Thoracic aorta (tissue), 2 donors: ENCODE measurements at regions not wholly inside any gene's neighbourhood (a gene's known extent, or its start where the extent isn't known, plus 50 kb on each side); places are given as distances from the start of the nearest gene placed in this dataset.

Experiments
- ATAC-seq: fragments of 150-250 bp; one replicate; pipeline ENCODE4 v1.8.0; 2017; ENCODE audit warnings: low read depth; ENCODE audit not compliant: insufficient number of reproducible peaks, low FRiP score
- DNase-seq: peaks from one replicate; pipeline ENCODE4 v3.0.0-alpha.2; 2020; ENCODE audit warnings: low spot score
- H3K27ac ChIP-seq, 2 donors: fragments of 200-600 bp; sonication (generic); 1 replicate in 1 of 2; 2 replicates in 1 of 2; pipeline ENCODE4 v1.5.1; 2016; ENCODE audit warnings: mild to moderate bottlenecking in 2 of 2, moderate library complexity in 2 of 2
- H3K27me3 ChIP-seq: fragments of 200-600 bp; sonication (generic); replicated peaks from 2 replicates; pipeline ENCODE4 v1.6.0; 2016; ENCODE audit warnings: mild to moderate bottlenecking; ENCODE audit not compliant: insufficient read depth
- H3K36me3 ChIP-seq: fragments of 200-600 bp; sonication (generic); one replicate; pipeline ENCODE4 v1.5.1; 2016
- H3K4me1 ChIP-seq, 2 donors: fragments of 200-600 bp; sonication (generic); 1 replicate in 1 of 2; 2 replicates in 1 of 2; pipeline versions ENCODE4 v1.5.1 to v1.6.0; 2016; ENCODE audit warnings: low read depth in 2 of 2, mild to moderate bottlenecking in 1 of 2; ENCODE audit not compliant: control insufficient read depth in 1 of 2
- H3K4me3 ChIP-seq: fragments of 200-600 bp; sonication (generic); 2 replicates; pipeline ENCODE4 v1.5.1; 2016; ENCODE audit warnings: mild to moderate bottlenecking
- H3K9me3 ChIP-seq: fragments of 200-600 bp; sonication (generic); 2 replicates; pipeline ENCODE4 v1.5.1; 2016
- TF ChIP-seq, protein P1 (sequence below): fragments of 200-600 bp; sonication (generic); IDR thresholded peaks from one replicate; pipeline ENCODE4 v1.5.1; 2019; ENCODE audit warnings: antibody characterized with exemption

DNA sequence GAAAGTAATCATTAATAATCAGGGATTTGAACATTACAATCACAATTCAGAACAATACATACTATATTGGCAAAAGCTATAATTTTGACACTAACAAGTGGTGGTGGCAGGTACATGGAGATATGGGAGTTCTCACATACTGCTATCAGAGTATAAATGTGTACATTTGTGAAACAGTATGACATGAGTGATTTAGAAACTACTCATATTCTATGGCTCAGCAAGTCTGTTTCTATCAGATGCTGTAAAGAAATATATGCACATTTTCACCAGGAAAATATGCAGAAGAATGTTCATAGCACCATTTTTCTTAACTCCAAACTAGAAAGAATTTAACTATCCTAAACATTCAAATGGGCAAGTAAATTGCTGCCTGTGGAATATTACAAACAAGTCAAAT lies 620.0 kb downstream of the SH2D4B start:
- H3K4me3 ChIP-seq, result no peak overlapping the region
- DNase-seq (no peak), ATAC-seq (no peak)
- H3K36me3 ChIP-seq, result no peaks in the 10 kb centered on the region
- no peaks in the 10 kb centered on the region for H3K27me3 ChIP-seq
- no peak overlapping the region for H3K27ac ChIP-seq
- no peaks in the 10 kb centered on the region for H3K9me3 ChIP-seq
- TF ChIP-seq, protein P1, sequence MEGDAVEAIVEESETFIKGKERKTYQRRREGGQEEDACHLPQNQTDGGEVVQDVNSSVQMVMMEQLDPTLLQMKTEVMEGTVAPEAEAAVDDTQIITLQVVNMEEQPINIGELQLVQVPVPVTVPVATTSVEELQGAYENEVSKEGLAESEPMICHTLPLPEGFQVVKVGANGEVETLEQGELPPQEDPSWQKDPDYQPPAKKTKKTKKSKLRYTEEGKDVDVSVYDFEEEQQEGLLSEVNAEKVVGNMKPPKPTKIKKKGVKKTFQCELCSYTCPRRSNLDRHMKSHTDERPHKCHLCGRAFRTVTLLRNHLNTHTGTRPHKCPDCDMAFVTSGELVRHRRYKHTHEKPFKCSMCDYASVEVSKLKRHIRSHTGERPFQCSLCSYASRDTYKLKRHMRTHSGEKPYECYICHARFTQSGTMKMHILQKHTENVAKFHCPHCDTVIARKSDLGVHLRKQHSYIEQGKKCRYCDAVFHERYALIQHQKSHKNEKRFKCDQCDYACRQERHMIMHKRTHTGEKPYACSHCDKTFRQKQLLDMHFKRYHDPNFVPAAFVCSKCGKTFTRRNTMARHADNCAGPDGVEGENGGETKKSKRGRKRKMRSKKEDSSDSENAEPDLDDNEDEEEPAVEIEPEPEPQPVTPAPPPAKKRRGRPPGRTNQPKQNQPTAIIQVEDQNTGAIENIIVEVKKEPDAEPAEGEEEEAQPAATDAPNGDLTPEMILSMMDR, result no peak
- no peaks in the 10 kb centered on the region for H3K4me1 ChIP-seq

DNA sequence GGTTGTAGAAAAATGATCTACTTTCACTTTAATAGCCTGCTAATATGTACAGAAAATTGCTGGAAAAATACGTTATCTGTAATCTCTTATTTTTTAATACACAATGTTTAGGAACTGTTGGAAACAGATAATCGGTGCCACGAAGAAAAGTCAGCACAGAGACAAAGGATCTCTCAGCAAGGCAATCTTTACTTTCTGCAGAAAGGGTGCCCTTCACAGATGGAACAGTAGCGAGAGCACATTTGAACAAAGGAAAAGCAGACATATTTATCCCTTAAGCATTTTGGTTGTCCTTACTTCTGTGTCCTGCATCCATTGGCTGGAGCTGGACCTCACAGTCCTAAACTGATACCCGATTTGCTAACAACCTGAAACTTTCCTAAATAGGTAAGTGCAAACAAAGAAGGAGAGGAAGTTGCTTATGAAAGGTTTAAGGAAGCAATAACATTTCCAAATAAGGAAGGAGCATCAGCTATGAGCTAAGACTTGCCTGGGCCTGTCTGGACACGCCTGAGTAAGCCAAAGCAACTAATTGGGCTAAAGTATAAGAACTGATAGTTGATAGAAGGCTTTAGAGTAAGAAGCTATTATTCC lies 640.0 kb downstream of the SH2D4B start:
- ATAC-seq (no peak), DNase-seq (no peak)
- Histone ChIP-seq H3K4me3 (no peak overlapping the region), H3K4me1 (no peaks in the 10 kb centered on the region), H3K27me3 (no peaks in the 10 kb centered on the region), H3K9me3 (no peaks in the 10 kb centered on the region), H3K36me3 (no peaks in the 10 kb centered on the region), H3K27ac (no peak overlapping the region)
- TF ChIP-seq, protein P1, result no peak

- TF ChIP-seq, protein P1, result no peak
- no peak overlapping the region for H3K4me3 ChIP-seq
- DNase-seq, result no peak
Measured at GRCh38 chr10:81179324-81179723, 641.6 kb downstream of the SH2D4B start.

GRCh38 chr10:81179805-81180452 lies 642.2 kb downstream of the SH2D4B start:
- DNase-seq (no peak), ATAC-seq (no peak)
- Histone ChIP-seq H3K27me3 (no peaks in the 10 kb centered on the region), H3K36me3 (no peaks in the 10 kb centered on the region), H3K4me3 (no peak overlapping the region), H3K4me1 (no peaks in the 10 kb centered on the region), H3K27ac (no peak overlapping the region), H3K9me3 (no peaks in the 10 kb centered on the region)
- TF ChIP-seq, protein P1, result no peak

More at GRCh38 chr10:81179324-81179723, 641.6 kb downstream of the SH2D4B start:
- H3K27me3 ChIP-seq, result no peaks in the 10 kb centered on the region
- no peak for ATAC-seq
- H3K4me1 ChIP-seq, result no peaks in the 10 kb centered on the region
- H3K9me3 ChIP-seq, result no peaks in the 10 kb centered on the region
- no peaks in the 10 kb centered on the region for H3K36me3 ChIP-seq
- H3K27ac ChIP-seq, result no peak overlapping the region

DNA sequence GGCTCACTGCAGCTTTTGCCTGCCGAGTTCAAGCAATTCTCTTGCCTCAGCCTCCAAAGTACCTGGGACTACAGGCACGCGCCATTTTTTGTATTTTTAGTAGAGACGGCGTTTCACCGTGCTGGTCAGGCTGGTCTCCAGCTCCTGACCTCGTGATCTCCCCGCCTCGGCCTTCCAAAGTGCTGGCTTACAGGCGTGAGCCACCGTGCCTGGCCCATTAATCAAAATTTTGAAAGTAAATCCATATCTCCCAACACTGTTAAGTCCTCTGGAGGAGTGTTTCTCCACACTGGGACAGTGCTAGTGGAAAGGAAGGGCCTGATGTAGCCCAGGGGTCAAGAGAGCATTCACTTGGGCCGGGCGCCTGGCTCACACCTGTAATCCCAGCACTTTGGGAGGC lies 644.6 kb downstream of the SH2D4B start:
- H3K4me3 ChIP-seq, result no peak overlapping the region
- H3K27ac ChIP-seq, result no peak overlapping the region
- no peaks in the 10 kb centered on the region for H3K36me3 ChIP-seq
- no peak for DNase-seq
- no peaks in the 10 kb centered on the region for H3K27me3 ChIP-seq
- ATAC-seq, result no peak
- H3K4me1 ChIP-seq, result no peaks in the 10 kb centered on the region
- no peaks in the 10 kb centered on the region for H3K9me3 ChIP-seq
- TF ChIP-seq, protein P1, result no peak
